AG10803 (cell line): ENCODE measurements at regions not wholly inside any gene's neighbourhood (a gene's known extent, or its start where the extent isn't known, plus 50 kb on each side); places are given as distances from the start of the nearest gene placed in this dataset.

Experiments
- DNase-seq: peaks from one replicate; pipeline ENCODE4 v3.0.0; 2010; ENCODE audit warnings: low read depth
- H3K4me3 ChIP-seq: 2 replicates; pipeline ENCODE4 v1.5.1; 2011; ENCODE audit warnings: mild to moderate bottlenecking, low read length, control low read depth
- CTCF ChIP-seq: conservative IDR thresholded peaks from 2 replicates; pipeline ENCODE4 v1.5.1; 2011; ENCODE audit warnings: mild to moderate bottlenecking, low read length, control low read depth, inconsistent platforms

GRCh38 chr19:31938675-31939074, 406.7 kb upstream of the ZNF507 start:
- no peak overlapping the region for H3K4me3 ChIP-seq
- TF ChIP-seq CTCF = no peak
- DNase-seq = no peak

GRCh38 chr19:31940396-31940795, 405.0 kb upstream of the ZNF507 start:
- H3K4me3 ChIP-seq = no peak overlapping the region
- TF ChIP-seq CTCF = no peak
- DNase-seq = no peak

- TF ChIP-seq CTCF = no peak
- DNase-seq = no peak
Measured at GRCh38 chr19:31943191-31943661, 402.2 kb upstream of the ZNF507 start.

GRCh38 chr19:31943778-31944177, 401.6 kb upstream of the ZNF507 start:
- no peak for DNase-seq
- TF ChIP-seq CTCF = no peak
- no peak overlapping the region for H3K4me3 ChIP-seq

More at GRCh38 chr19:31943191-31943661, 402.2 kb upstream of the ZNF507 start:
- no peak overlapping the region for H3K4me3 ChIP-seq

GRCh38 chr19:31944326-31944725, 401.1 kb upstream of the ZNF507 start:
- DNase-seq = no peak
- no peak for TF ChIP-seq CTCF
- no peak overlapping the region for H3K4me3 ChIP-seq

- no peak for TF ChIP-seq CTCF
- no peak for DNase-seq
Measured at GRCh38 chr19:31946491-31946890, 398.9 kb upstream of the ZNF507 start.

GRCh38 chr19:31947436-31948115, 397.8 kb upstream of the ZNF507 start:
- DNase-seq = no peak
- H3K4me3 ChIP-seq = no peak overlapping the region
- TF ChIP-seq CTCF = no peak

More at GRCh38 chr19:31946491-31946890, 398.9 kb upstream of the ZNF507 start:
- no peak overlapping the region for H3K4me3 ChIP-seq
